GM23338 (cell line): ENCODE measurements at regions not wholly inside any gene's neighbourhood (a gene's known extent, or its start where the extent isn't known, plus 50 kb on each side); places are given as distances from the start of the nearest gene placed in this dataset.

Source experiments
- ATAC-seq: fragments of 200-7000 bp; cut with Tn5 transposase; 3 replicates; pipeline ENCODE4 v1.9.1; 2020
- DNase-seq: peaks from one replicate; pipeline ENCODE4 v3.0.0-alpha.2; 2015; ENCODE audit warnings: low spot score
- H2AFZ ChIP-seq: fragments of 200-600 bp; sonication (generic); 2 replicates; pipeline ENCODE4 v1.8.0; 2016; ENCODE audit warnings: antibody characterized with exemption, mild to moderate bottlenecking, moderate library complexity
- H3F3A ChIP-seq: fragments of 200-600 bp; sonication (generic); replicated peaks from 2 replicates; pipeline ENCODE4 v1.8.0; 2017; ENCODE audit warnings: antibody characterized with exemption, mixed run types, low read depth
- H3K27ac ChIP-seq: fragments of 200-600 bp; sonication (generic); 2 replicates; pipeline ENCODE4 v1.6.1; 2016; ENCODE audit warnings: low read depth
- H3K27me3 ChIP-seq: fragments of 200-600 bp; sonication (generic); 2 replicates; pipeline ENCODE4 v1.8.0; 2016; ENCODE audit warnings: mild to moderate bottlenecking, mixed run types, moderate library complexity; ENCODE audit not compliant: insufficient read depth
- H3K36me3 ChIP-seq: fragments of 200-600 bp; sonication (generic); 2 replicates; pipeline ENCODE4 v1.8.0; 2016; ENCODE audit warnings: mild to moderate bottlenecking; ENCODE audit not compliant: insufficient read depth
- H3K4me1 ChIP-seq: fragments of 200-600 bp; sonication (generic); 2 replicates; pipeline ENCODE4 v1.8.0; 2016; ENCODE audit warnings: mild to moderate bottlenecking, moderate library complexity; ENCODE audit not compliant: insufficient read depth
- H3K4me2 ChIP-seq: fragments of 200-600 bp; sonication (generic); 2 replicates; pipeline ENCODE4 v1.7.1; 2017; ENCODE audit warnings: mixed run types
- H3K4me3 ChIP-seq: fragments of 200-600 bp; sonication (generic); 2 replicates; pipeline ENCODE4 v1.6.1; 2016; ENCODE audit warnings: mixed run types
- H3K79me2 ChIP-seq: fragments of 200-600 bp; sonication (generic); replicated peaks from 2 replicates; pipeline ENCODE4 v1.8.0; 2017; ENCODE audit warnings: mild to moderate bottlenecking; ENCODE audit not compliant: insufficient read depth
- H3K9me2 ChIP-seq: fragments of 200-600 bp; sonication (generic); 2 replicates; pipeline ENCODE4 v1.8.0; 2017; ENCODE audit not compliant: insufficient read depth
- H4K20me1 ChIP-seq: fragments of 200-600 bp; sonication (generic); replicated peaks from 2 replicates; pipeline ENCODE4 v1.8.0; 2017; ENCODE audit warnings: mild to moderate bottlenecking; ENCODE audit not compliant: insufficient read depth
- H3K27ac Mint-ChIP-seq: 2 replicates; pipeline ENCODE4 v1.8.0; 2020; ENCODE audit warnings: inconsistent platforms, mild to moderate bottlenecking, moderate library complexity, mixed read lengths
- H3K27me3 Mint-ChIP-seq: 3 replicates; pipeline ENCODE4 v1.8.0; 2022; ENCODE audit warnings: low read depth, mild to moderate bottlenecking, moderate library complexity, mixed read lengths, inconsistent platforms; ENCODE audit not compliant: insufficient read depth, poor library complexity
- H3K36me3 Mint-ChIP-seq: 3 replicates; pipeline ENCODE4 v1.8.0; 2021; ENCODE audit warnings: low read depth, mild to moderate bottlenecking, inconsistent platforms, moderate library complexity, mixed read lengths
- H3K4me1 Mint-ChIP-seq: 3 replicates; pipeline ENCODE4 v1.8.0; 2020; ENCODE audit warnings: mild to moderate bottlenecking, inconsistent platforms, mixed read lengths
- H3K4me3 Mint-ChIP-seq: 3 replicates; pipeline ENCODE4 v1.8.0; 2021; ENCODE audit warnings: moderate library complexity, mild to moderate bottlenecking, inconsistent platforms, mixed read lengths
- H3K9me3 Mint-ChIP-seq: 3 replicates; pipeline ENCODE4 v1.8.0; 2020; ENCODE audit warnings: moderate library complexity, mild to moderate bottlenecking, inconsistent platforms, mixed read lengths
- CREB1 ChIP-seq: fragments of 250-450 bp; sonication (Bioruptor Pico); IDR thresholded peaks from 2 replicates; pipeline ENCODE4 v1.5.0; 2020; ENCODE audit warnings: low read depth, mild to moderate bottlenecking, moderate library complexity
- EZH2 ChIP-seq: fragments of 200-600 bp; sonication (generic); IDR thresholded peaks from one replicate; pipeline ENCODE4 v1.8.0; 2017; ENCODE audit warnings: antibody characterized with exemption, mild to moderate bottlenecking, low read depth; ENCODE audit not compliant: unreplicated experiment
- EZH2phosphoT487 ChIP-seq: fragments of 200-600 bp; sonication (generic); IDR thresholded peaks from one replicate; pipeline ENCODE4 v1.8.1; 2018; ENCODE audit warnings: antibody characterized with exemption; ENCODE audit not compliant: unreplicated experiment
- JUNB ChIP-seq: IDR thresholded peaks from one replicate; pipeline ENCODE4 v1.6.1; 2016; ENCODE audit warnings: antibody characterized with exemption; ENCODE audit not compliant: unreplicated experiment
- NANOG ChIP-seq: IDR thresholded peaks from 2 replicates; pipeline ENCODE4 v1.6.1; 2016; ENCODE audit warnings: antibody characterized with exemption, borderline replicate concordance
- POLR2AphosphoS5 ChIP-seq: IDR thresholded peaks from 2 replicates; pipeline ENCODE4 v1.6.1; 2016; ENCODE audit warnings: antibody characterized with exemption, low read depth
- STAT1 ChIP-seq: IDR thresholded peaks from one replicate; pipeline ENCODE4 v1.6.1; 2016; ENCODE audit warnings: antibody characterized with exemption; ENCODE audit not compliant: unreplicated experiment
- ZNF114 ChIP-seq: fragments of 250-450 bp; sonication (Bioruptor Pico); IDR thresholded peaks from 2 replicates; pipeline ENCODE4 v1.5.0; 2020; ENCODE audit warnings: mild to moderate bottlenecking, moderate library complexity
- ZNF331 ChIP-seq: fragments of 250-450 bp; sonication (Bioruptor Pico); IDR thresholded peaks from 2 replicates; pipeline ENCODE4 v1.5.0; 2020; ENCODE audit warnings: low read depth, mild to moderate bottlenecking, moderate library complexity
- TF ChIP-seq, protein P1 (sequence below): IDR thresholded peaks from one replicate; pipeline ENCODE4 v1.6.1; 2018; ENCODE audit warnings: antibody characterized with exemption; ENCODE audit not compliant: unreplicated experiment
- TF ChIP-seq, protein P2 (sequence below), 2 experiments: fragments of 200-600 bp in 1 of 2; sonication (generic) in 1 of 2; conservative IDR thresholded peaks; 2 replicates each; pipeline versions ENCODE4 v1.5.1 to v1.6.1; 2016 to 2017; ENCODE audit warnings: antibody characterized with exemption in 2 of 2, low read depth in 2 of 2, mild to moderate bottlenecking in 2 of 2, moderate library complexity in 1 of 2
- TF ChIP-seq, protein P3 (sequence below): IDR thresholded peaks from 2 replicates; pipeline ENCODE4 v1.6.1; 2016; ENCODE audit warnings: antibody characterized with exemption
- TF ChIP-seq, protein P4 (sequence below): fragments of 250-450 bp; sonication (Bioruptor Pico); IDR thresholded peaks from 2 replicates; pipeline ENCODE4 v1.5.0; 2020; ENCODE audit warnings: mild to moderate bottlenecking, moderate library complexity

DNA sequence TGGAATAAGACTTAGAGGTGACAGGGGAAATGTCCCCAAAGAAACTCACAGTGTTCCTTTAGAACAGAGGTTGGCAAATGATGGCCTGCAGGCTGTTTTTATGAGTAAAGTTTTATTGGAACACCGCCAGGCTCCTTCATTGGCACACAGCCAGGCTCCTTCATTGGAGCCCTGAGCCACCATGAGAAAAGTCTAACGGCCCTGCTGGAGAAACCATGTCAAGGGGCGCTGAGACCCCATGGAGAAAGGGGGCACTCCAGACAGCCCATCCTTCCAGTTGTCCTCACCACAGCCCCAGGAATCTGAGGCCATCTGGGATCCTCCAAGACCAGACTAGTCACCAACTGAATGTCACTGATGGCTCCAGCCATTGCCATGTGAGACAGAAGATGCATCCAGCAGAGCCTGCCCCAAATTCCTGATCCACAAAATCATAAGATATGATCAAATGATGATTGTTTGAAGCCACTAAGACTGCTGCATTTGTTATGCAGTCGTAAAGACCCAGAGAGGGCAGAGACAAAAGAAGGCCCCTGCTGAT lies 88.2 kb upstream of the GPR26 start:
- Histone ChIP-seq H3K36me3 (no peaks in the 10 kb centered on the region), H3K27ac (no peak overlapping the region), H3K4me1 (0 out of 2 replicates have a peak, but pooled peaks cover 3% of the 10 kb centered on the region), H2AFZ (no peak overlapping the region), H3K4me3 (no peak overlapping the region), H3F3A (no peaks in the 10 kb centered on the region), H3K4me2 (no peak overlapping the region), H3K79me2 (no peaks in the 10 kb centered on the region), H3K9me2 (no peaks in the 10 kb centered on the region), H3K27me3 (no peaks in the 10 kb centered on the region), H4K20me1 (no peaks in the 10 kb centered on the region)
- H3K4me3 Mint-ChIP-seq: no peak overlapping the region
- H3K9me3 Mint-ChIP-seq: no peaks in the 10 kb centered on the region
- H3K27me3 Mint-ChIP-seq: peaks cover 1% of the 10 kb centered on the region
- H3K27ac Mint-ChIP-seq: no peak overlapping the region
- H3K4me1 Mint-ChIP-seq: no peaks in the 10 kb centered on the region
- ATAC-seq: no peak
- no peak for DNase-seq
- TF ChIP-seq, protein P1, sequence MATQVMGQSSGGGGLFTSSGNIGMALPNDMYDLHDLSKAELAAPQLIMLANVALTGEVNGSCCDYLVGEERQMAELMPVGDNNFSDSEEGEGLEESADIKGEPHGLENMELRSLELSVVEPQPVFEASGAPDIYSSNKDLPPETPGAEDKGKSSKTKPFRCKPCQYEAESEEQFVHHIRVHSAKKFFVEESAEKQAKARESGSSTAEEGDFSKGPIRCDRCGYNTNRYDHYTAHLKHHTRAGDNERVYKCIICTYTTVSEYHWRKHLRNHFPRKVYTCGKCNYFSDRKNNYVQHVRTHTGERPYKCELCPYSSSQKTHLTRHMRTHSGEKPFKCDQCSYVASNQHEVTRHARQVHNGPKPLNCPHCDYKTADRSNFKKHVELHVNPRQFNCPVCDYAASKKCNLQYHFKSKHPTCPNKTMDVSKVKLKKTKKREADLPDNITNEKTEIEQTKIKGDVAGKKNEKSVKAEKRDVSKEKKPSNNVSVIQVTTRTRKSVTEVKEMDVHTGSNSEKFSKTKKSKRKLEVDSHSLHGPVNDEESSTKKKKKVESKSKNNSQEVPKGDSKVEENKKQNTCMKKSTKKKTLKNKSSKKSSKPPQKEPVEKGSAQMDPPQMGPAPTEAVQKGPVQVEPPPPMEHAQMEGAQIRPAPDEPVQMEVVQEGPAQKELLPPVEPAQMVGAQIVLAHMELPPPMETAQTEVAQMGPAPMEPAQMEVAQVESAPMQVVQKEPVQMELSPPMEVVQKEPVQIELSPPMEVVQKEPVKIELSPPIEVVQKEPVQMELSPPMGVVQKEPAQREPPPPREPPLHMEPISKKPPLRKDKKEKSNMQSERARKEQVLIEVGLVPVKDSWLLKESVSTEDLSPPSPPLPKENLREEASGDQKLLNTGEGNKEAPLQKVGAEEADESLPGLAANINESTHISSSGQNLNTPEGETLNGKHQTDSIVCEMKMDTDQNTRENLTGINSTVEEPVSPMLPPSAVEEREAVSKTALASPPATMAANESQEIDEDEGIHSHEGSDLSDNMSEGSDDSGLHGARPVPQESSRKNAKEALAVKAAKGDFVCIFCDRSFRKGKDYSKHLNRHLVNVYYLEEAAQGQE: no peak
- TF ChIP-seq EZH2: no peak
- no peak for TF ChIP-seq POLR2AphosphoS5
- no peak for TF ChIP-seq STAT1
- TF ChIP-seq, protein P2, sequence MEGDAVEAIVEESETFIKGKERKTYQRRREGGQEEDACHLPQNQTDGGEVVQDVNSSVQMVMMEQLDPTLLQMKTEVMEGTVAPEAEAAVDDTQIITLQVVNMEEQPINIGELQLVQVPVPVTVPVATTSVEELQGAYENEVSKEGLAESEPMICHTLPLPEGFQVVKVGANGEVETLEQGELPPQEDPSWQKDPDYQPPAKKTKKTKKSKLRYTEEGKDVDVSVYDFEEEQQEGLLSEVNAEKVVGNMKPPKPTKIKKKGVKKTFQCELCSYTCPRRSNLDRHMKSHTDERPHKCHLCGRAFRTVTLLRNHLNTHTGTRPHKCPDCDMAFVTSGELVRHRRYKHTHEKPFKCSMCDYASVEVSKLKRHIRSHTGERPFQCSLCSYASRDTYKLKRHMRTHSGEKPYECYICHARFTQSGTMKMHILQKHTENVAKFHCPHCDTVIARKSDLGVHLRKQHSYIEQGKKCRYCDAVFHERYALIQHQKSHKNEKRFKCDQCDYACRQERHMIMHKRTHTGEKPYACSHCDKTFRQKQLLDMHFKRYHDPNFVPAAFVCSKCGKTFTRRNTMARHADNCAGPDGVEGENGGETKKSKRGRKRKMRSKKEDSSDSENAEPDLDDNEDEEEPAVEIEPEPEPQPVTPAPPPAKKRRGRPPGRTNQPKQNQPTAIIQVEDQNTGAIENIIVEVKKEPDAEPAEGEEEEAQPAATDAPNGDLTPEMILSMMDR (conservative IDR thresholded peaks at IDR 0.05; ENCODE audit: low read depth in 2 of 2): no peak
- TF ChIP-seq ZNF331 (CRISPR knock-in tag): no peak; the same call in 1 of the 2 replicates
- no peak for TF ChIP-seq CREB1
- TF ChIP-seq JUNB: no peak
- no peak for TF ChIP-seq NANOG
- TF ChIP-seq, protein P3, sequence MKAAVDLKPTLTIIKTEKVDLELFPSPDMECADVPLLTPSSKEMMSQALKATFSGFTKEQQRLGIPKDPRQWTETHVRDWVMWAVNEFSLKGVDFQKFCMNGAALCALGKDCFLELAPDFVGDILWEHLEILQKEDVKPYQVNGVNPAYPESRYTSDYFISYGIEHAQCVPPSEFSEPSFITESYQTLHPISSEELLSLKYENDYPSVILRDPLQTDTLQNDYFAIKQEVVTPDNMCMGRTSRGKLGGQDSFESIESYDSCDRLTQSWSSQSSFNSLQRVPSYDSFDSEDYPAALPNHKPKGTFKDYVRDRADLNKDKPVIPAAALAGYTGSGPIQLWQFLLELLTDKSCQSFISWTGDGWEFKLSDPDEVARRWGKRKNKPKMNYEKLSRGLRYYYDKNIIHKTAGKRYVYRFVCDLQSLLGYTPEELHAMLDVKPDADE: no peak
- TF ChIP-seq ZNF114: no peak
- TF ChIP-seq, protein P4, sequence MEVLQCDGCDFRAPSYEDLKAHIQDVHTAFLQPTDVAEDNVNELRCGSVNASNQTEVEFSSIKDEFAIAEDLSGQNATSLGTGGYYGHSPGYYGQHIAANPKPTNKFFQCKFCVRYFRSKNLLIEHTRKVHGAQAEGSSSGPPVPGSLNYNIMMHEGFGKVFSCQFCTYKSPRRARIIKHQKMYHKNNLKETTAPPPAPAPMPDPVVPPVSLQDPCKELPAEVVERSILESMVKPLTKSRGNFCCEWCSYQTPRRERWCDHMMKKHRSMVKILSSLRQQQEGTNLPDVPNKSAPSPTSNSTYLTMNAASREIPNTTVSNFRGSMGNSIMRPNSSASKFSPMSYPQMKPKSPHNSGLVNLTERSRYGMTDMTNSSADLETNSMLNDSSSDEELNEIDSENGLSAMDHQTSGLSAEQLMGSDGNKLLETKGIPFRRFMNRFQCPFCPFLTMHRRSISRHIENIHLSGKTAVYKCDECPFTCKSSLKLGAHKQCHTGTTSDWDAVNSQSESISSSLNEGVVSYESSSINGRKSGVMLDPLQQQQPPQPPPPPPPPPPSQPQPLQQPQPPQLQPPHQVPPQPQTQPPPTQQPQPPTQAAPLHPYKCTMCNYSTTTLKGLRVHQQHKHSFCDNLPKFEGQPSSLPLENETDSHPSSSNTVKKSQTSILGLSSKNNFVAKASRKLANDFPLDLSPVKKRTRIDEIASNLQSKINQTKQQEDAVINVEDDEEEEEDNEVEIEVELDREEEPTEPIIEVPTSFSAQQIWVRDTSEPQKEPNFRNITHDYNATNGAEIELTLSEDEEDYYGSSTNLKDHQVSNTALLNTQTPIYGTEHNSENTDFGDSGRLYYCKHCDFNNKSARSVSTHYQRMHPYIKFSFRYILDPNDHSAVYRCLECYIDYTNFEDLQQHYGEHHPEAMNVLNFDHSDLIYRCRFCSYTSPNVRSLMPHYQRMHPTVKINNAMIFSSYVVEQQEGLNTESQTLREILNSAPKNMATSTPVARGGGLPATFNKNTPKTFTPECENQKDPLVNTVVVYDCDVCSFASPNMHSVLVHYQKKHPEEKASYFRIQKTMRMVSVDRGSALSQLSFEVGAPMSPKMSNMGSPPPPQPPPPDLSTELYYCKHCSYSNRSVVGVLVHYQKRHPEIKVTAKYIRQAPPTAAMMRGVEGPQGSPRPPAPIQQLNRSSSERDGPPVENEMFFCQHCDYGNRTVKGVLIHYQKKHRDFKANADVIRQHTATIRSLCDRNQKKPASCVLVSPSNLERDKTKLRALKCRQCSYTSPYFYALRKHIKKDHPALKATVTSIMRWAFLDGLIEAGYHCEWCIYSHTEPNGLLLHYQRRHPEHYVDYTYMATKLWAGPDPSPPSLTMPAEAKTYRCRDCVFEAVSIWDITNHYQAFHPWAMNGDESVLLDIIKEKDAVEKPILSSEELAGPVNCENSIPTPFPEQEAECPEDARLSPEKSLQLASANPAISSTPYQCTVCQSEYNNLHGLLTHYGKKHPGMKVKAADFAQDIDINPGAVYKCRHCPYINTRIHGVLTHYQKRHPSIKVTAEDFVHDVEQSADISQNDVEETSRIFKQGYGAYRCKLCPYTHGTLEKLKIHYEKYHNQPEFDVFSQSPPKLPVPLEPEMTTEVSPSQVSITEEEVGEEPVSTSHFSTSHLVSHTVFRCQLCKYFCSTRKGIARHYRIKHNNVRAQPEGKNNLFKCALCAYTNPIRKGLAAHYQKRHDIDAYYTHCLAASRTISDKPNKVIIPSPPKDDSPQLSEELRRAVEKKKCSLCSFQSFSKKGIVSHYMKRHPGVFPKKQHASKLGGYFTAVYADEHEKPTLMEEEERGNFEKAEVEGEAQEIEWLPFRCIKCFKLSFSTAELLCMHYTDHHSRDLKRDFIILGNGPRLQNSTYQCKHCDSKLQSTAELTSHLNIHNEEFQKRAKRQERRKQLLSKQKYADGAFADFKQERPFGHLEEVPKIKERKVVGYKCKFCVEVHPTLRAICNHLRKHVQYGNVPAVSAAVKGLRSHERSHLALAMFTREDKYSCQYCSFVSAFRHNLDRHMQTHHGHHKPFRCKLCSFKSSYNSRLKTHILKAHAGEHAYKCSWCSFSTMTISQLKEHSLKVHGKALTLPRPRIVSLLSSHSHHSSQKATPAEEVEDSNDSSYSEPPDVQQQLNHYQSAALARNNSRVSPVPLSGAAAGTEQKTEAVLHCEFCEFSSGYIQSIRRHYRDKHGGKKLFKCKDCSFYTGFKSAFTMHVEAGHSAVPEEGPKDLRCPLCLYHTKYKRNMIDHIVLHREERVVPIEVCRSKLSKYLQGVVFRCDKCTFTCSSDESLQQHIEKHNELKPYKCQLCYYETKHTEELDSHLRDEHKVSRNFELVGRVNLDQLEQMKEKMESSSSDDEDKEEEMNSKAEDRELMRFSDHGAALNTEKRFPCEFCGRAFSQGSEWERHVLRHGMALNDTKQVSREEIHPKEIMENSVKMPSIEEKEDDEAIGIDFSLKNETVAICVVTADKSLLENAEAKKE: no peak
- no peak for TF ChIP-seq EZH2phosphoT487
- no peaks in the 10 kb centered on the region for H3K36me3 Mint-ChIP-seq
